ENCODE measurements at regions not wholly inside any gene's neighbourhood (a gene's known extent, or its start where the extent isn't known, plus 50 kb on each side); places are given as distances from the start of the nearest gene placed in this dataset.

GRCh38 chr5:30659417-30659816, 534.1 kb upstream of the CDH6 start:
- no peak for TF ChIP-seq CTCF (IDR thresholded peaks at IDR 0.05; ENCODE audit: insufficient read depth, low read length)
- no peak for TF ChIP-seq POLR2AphosphoS5 (IDR thresholded peaks at IDR 0.05; ENCODE audit: low read depth)
- TF ChIP-seq REST (IDR thresholded peaks at IDR 0.05; ENCODE audit: insufficient replicate concordance, low read depth) = no peak
- TF ChIP-seq GABPA (IDR thresholded peaks at IDR 0.05; ENCODE audit: low read depth) = no peak
- TF ChIP-seq SPI1 (IDR thresholded peaks at IDR 0.05; ENCODE audit: borderline replicate concordance, low read depth) = no peak

Measured in HL-60 (cell line).